ENCODE measurements at regions not wholly inside any gene's neighbourhood (a gene's known extent, or its start where the extent isn't known, plus 50 kb on each side); places are given as distances from the start of the nearest gene placed in this dataset.

- in situ Hi-C loops (cut with HindIII; ENCODE audit: low sequenced_read_pairs) = no loop called here
Measured at GRCh38 chr18:39051013-39051412, 1485.4 kb upstream of the CELF4 start.

DNA sequence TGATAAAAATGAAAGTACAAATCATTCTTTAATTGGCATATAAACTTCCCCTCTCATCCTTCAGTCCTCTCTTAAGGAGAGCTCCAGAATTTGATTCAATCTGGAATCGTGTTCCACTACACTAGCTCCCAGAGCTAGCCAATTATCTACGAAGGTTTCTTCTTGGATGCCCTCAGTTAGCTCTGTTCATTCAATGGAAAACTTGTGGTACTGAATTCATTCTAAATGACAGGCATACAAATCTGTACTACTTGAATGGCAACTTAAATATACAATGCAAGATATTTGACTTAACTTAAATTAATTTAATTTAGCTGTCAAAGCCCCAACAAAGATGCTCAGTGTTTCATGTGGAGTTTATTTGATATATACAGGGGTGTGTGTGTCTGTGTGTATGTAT, 1474.2 kb upstream of the CELF4 start:
- in situ Hi-C loops (cut with HindIII; ENCODE audit: low sequenced_read_pairs) = no loop called here

GRCh38 chr18:39037925-39038324, 1472.3 kb upstream of the CELF4 start:
- in situ Hi-C loops (cut with HindIII; ENCODE audit: low sequenced_read_pairs) = no loop called here

DNA sequence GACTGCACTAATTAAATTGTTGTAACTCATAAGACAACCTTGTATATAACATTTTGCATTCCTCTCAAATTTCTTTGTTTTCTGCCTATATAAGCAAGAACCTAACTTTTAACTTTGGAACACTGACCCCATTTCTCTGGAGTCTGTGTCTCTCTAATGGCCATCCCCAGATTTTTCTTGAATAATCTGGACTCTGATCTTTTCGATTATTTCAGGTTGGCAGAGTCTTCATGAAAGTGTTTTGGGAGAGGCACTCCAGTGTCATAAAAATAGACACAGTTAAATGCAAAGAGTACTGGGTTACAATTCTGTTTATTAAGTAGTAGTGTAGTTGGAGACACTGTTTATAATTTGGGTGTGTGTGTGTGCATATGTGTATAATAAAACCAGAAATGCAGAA, 1467.7 kb upstream of the CELF4 start:
- in situ Hi-C loops (cut with HindIII; ENCODE audit: low sequenced_read_pairs) = no loop called here

- in situ Hi-C loops (cut with HindIII; ENCODE audit: low sequenced_read_pairs) = no loop called here
Measured at GRCh38 chr18:39031647-39032046, 1466.0 kb upstream of the CELF4 start.

DNA sequence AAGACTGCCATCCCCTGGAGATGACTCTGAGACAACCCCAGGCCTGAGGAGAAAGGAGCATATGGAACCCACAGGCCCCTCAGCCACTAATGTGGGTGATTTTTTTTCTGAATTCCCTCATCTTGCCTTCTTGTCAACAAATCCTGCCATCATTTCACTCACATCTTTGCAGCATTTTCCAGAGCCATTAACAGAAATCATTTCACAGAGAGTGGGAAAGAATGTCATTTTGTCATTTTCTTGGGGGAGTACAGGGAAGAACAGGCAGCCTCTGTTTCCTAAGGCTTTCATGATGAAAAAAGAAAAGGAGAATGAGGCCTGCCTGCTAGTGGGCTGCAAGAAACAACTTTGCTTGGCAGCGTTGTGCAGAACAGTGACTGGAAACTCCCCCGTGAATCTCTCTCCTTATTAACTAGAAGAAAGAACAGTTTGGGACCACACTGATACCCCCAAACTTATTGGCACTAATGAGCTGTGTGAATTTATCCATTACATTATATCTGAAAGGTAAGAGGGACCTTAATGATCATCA, 1464.6 kb upstream of the CELF4 start:
- in situ Hi-C loops (cut with HindIII; ENCODE audit: low sequenced_read_pairs) = no loop called here

DNA sequence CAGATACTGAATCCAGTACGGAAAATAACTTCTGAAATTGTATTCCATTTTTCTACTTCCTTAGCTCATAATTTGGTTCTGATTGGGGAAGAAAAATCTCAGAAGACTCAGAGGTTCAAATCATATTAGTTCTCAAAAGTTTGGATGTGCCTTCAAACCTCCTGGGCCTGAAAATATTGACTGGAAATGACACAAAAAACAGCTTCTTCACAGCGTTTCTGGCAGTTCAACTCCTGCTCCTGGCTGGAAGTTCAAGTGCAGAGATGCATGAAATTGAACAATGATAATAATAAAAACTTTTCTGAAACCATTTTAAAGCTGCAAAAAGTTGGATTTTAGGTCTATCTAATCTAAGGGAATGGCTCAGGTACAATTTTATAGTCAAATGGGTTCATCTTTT, 1459.9 kb upstream of the CELF4 start:
- in situ Hi-C loops (cut with HindIII; ENCODE audit: low sequenced_read_pairs) = no loop called here

DNA sequence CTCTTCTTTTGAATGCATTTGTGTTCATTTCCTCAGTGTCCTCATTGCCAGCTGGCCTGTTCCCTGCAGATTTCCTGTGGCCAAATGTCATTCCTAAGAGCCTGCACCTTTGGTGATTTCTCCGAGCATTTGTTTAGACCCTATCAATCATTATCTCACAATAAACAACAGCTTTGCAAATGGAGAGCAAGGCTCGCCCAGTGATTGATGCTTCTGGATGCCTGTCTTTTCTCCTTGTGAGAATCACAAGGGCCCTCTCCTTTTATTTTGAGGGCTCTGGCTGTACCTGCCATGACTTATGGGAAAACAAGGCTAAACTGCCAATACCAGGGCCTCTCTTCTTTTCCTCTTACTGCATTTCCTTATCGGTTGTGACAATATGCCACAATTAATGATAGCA, 1454.4 kb upstream of the CELF4 start:
- in situ Hi-C loops (cut with HindIII; ENCODE audit: low sequenced_read_pairs) = no loop called here

DNA sequence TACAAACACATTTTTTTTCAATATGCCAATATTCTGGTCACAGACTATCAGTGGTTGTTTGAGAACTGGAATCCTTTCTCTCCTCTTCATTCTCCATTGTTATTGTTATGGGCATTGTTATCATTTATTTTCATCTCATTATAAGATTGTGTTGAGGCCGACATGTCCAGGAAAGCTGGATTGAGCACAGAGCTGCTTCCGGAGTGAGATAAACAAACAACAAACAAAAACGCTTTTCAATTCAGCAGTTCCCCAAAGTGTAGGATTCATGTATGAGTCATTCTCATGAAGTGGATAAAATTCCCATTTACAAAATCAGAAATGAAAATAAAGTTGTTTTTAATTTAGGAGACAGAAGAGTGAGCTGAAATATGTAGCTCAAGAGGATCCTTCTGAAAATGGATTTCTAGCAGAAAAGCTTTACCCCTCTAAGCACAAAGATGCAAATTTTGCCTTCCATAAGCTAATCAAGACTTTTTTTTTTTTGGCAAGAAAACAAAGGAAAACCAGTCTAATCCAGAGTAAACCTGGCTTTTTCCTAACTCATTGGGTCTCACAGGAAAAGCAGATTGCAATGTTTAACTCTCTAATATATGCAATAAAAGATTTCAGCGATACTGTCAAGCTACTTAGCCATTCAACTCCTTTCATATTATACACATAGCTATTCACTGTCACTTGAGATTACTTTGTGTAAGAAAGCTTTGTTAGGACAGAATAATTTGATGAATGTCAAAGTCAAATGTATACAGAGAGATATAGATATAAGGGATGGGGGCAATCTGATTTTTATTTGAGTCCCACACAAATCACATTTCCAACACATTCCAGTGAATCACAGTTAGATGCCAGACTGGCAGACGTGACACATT, 1441.7 kb upstream of the CELF4 start:
- in situ Hi-C loops (cut with HindIII; ENCODE audit: low sequenced_read_pairs) = no loop called here

GRCh38 chr18:38996056-38996455, 1430.5 kb upstream of the CELF4 start:
- in situ Hi-C loops (cut with HindIII; ENCODE audit: low sequenced_read_pairs) = no loop called here

DNA sequence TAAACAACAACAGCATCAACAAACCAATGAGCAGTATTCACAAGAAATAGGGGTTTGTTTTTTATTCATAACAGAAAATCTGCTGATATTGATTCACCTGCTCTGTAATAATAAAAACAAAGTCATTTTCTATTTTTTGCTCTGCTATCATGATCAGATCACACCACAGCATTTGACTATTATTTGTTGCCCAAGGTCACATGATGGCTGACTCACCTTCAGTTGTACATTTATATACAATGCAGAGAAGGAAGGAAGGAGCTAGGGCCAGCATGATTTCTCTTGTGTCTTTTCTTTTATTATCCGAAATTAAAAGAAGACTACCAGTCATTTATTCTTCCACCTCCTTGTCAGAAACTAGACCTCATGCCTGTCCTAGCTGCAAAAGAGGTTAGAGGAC, 1427.7 kb upstream of the CELF4 start:
- in situ Hi-C loops (cut with HindIII; ENCODE audit: low sequenced_read_pairs) = no loop called here

GRCh38 chr18:38984968-38985367, 1419.4 kb upstream of the CELF4 start:
- in situ Hi-C loops (cut with HindIII; ENCODE audit: low sequenced_read_pairs) = no loop called here

GRCh38 chr18:38982072-38982471, 1416.5 kb upstream of the CELF4 start:
- in situ Hi-C loops (cut with HindIII; ENCODE audit: low sequenced_read_pairs) = no loop called here

GRCh38 chr18:38981389-38981788, 1415.8 kb upstream of the CELF4 start:
- in situ Hi-C loops (cut with HindIII; ENCODE audit: low sequenced_read_pairs) = no loop called here

GRCh38 chr18:38980420-38980819, 1414.8 kb upstream of the CELF4 start:
- in situ Hi-C loops (cut with HindIII; ENCODE audit: low sequenced_read_pairs) = no loop called here

GRCh38 chr18:38972571-38972970, 1407.0 kb upstream of the CELF4 start:
- in situ Hi-C loops (cut with HindIII; ENCODE audit: low sequenced_read_pairs) = no loop called here

DNA sequence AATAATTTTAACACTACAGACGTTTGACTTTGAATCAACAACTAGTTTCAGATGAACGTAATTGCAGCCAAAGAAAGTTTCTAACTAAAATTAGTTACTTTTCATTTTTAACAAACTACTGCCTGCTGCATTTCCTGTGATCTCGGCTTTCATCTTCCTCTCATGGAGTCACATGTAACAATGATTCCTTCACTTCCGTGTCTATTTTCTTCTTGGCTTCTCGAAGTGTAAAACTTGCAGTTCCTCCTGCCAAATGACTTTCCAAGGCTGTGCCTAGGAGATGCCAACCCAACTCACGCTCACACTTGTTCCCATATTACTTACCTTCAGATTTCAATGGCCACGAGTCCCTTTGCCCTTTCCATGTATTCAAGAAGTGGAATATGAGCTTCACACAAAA, 1406.3 kb upstream of the CELF4 start:
- in situ Hi-C loops (cut with HindIII; ENCODE audit: low sequenced_read_pairs) = no loop called here

GRCh38 chr18:38966841-38967240, 1401.2 kb upstream of the CELF4 start:
- in situ Hi-C loops (cut with HindIII; ENCODE audit: low sequenced_read_pairs) = no loop called here

DNA sequence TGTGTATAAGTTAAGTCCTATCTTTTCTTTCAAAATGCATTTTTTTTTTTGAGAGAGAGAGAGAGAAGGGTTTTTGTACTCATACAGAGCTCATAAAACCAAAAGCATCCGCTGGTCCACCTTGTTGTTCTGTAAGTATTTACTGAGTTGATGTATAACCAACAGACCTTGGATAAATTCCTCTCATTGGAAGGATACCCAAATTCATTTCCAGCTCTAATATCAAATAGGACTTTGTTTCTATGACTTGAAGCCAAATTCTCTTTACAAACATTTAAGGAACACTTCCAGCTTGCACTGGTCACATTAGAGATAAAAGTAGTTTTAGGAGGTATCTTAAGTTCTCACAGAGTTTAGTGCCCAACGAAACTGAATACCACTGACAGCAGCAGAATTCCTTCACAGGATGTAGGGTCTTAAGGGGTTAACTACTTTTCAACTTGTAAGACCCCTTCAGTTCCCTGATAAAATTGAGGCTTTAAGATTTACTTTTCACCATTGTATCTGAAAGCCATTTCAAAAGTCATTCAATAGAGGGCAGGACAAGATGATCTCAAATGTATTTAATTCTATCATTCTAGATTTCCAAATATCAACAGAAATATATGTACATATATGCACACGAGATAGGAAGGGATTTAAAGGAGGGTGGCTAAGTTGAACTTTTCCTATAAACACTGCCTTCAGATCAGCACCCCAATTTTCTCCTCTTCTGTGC, 1398.5 kb upstream of the CELF4 start:
- in situ Hi-C loops (cut with HindIII; ENCODE audit: low sequenced_read_pairs) = no loop called here

GRCh38 chr18:38961880-38962279, 1396.3 kb upstream of the CELF4 start:
- in situ Hi-C loops (cut with HindIII; ENCODE audit: low sequenced_read_pairs) = no loop called here

DNA sequence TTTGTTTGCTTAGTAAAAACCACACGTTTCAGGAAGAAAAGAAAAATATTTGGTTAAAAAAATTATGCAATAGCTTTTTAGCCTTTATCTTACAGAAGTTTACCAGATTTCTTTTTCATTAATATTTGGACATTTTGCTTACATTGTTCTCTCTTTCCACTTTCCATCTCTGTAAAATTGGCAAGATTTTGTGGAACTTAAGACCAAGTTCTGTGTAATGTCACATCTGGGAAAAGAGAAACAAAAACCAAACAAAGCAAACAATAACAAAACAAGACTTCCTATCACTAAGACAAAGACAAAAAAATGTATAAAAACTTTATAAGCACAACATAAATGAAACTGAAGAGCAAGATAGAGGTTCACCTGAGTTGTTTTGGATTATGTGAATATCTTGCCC, 1392.1 kb upstream of the CELF4 start:
- in situ Hi-C loops (cut with HindIII; ENCODE audit: low sequenced_read_pairs) = no loop called here

- in situ Hi-C loops (cut with HindIII; ENCODE audit: low sequenced_read_pairs) = no loop called here
Measured at GRCh38 chr18:38956068-38956467, 1390.5 kb upstream of the CELF4 start.

Measured in DLD1 (cell line).